ENCODE measurements at regions not wholly inside any gene's neighbourhood (a gene's known extent, or its start where the extent isn't known, plus 50 kb on each side); places are given as distances from the start of the nearest gene placed in this dataset.

GRCh38 chr14:48333221-48333920 lies 658.0 kb upstream of the MDGA2 start:
- Histone ChIP-seq H2AFZ (ENCODE audit: low read length) (no peak overlapping the region), H2BK5ac (ENCODE audit: insufficient read length, low read length) (no peak overlapping the region), H3K14ac (ENCODE audit: insufficient read depth, low read length) (no peak overlapping the region), H3K18ac (ENCODE audit: insufficient read length, low read depth, low read length) (no peak overlapping the region), H3K79me1 (ENCODE audit: insufficient read depth, low read depth, low read length, poor library complexity, severe bottlenecking) (no peaks in the 10 kb centered on the region), H4K8ac (replicated peaks; ENCODE audit: insufficient read length, low read depth, low read length) (no peak overlapping the region), H3K27me3 (ENCODE audit: insufficient read depth, low read length) (no peaks in the 10 kb centered on the region), H4K91ac (ENCODE audit: insufficient read length, low read depth, low read length) (no peak overlapping the region), H4K5ac (ENCODE audit: insufficient read length, low read depth, low read length) (no peak overlapping the region), H3K4me1 (ENCODE audit: insufficient read depth, low read length) (no peaks in the 10 kb centered on the region), H2AK5ac (ENCODE audit: insufficient read length, low read length) (no peak overlapping the region), H3K79me2 (ENCODE audit: insufficient read depth, low read length) (no peaks in the 10 kb centered on the region), H3T11ph (ENCODE audit: low read length) (no peak overlapping the region), H3K9me3 (ENCODE audit: control insufficient read depth, low read depth, low read length) (no peaks in the 10 kb centered on the region), H3K56ac (ENCODE audit: insufficient read length, low read depth, low read length) (no peak overlapping the region), H2BK15ac (ENCODE audit: low read depth, low read length) (no peak overlapping the region), H3K4ac (ENCODE audit: low read depth, low read length) (no peak overlapping the region), H4K20me1 (ENCODE audit: control insufficient read depth, insufficient read depth, insufficient read length) (no peaks in the 10 kb centered on the region), H3K4me2 (ENCODE audit: insufficient read depth, insufficient read length, low read length) (no peak overlapping the region), H3K23ac (ENCODE audit: insufficient read length, low read depth, low read length) (no peak overlapping the region), H3K9ac (ENCODE audit: extremely low read depth, insufficient read length, low read length) (no peak overlapping the region), H3K23me2 (ENCODE audit: insufficient read length, low read depth, low read length, poor library complexity, severe bottlenecking) (no peaks in the 10 kb centered on the region), H2BK12ac (ENCODE audit: insufficient read length, low read depth, low read length) (no peak overlapping the region), H2BK120ac (ENCODE audit: low read depth, low read length, poor library complexity, severe bottlenecking) (no peak overlapping the region), H2BK20ac (ENCODE audit: low read depth, low read length, poor library complexity, severe bottlenecking) (no peak overlapping the region), H3K27ac (ENCODE audit: insufficient read length, low read depth, low read length) (no peak overlapping the region)
- no CpG with 5 or more reads among the region's 2 CpGs for WGBS (ENCODE audit: extremely low coverage, insufficient read length, low lambda C conversion rate)
- no peak overlapping the region for H3K27ac Mint-ChIP-seq
- no peak for DNase-seq
- TF ChIP-seq, protein P1, sequence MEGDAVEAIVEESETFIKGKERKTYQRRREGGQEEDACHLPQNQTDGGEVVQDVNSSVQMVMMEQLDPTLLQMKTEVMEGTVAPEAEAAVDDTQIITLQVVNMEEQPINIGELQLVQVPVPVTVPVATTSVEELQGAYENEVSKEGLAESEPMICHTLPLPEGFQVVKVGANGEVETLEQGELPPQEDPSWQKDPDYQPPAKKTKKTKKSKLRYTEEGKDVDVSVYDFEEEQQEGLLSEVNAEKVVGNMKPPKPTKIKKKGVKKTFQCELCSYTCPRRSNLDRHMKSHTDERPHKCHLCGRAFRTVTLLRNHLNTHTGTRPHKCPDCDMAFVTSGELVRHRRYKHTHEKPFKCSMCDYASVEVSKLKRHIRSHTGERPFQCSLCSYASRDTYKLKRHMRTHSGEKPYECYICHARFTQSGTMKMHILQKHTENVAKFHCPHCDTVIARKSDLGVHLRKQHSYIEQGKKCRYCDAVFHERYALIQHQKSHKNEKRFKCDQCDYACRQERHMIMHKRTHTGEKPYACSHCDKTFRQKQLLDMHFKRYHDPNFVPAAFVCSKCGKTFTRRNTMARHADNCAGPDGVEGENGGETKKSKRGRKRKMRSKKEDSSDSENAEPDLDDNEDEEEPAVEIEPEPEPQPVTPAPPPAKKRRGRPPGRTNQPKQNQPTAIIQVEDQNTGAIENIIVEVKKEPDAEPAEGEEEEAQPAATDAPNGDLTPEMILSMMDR (conservative IDR thresholded peaks at IDR 0.05): no peak
- no peak overlapping the region for H3K4me3 Mint-ChIP-seq
- H3K9me3 Mint-ChIP-seq: peaks cover 0 to 2% of the 10 kb centered on the region in 2 experiments; a peak in 2 of 5 replicates
- no peaks in the 10 kb centered on the region for H3K36me3 Mint-ChIP-seq (ENCODE audit: insufficient read depth in 1 of 3, low read depth in 3 of 3)
- peaks cover 0 to 6% of the 10 kb centered on the region in 2 experiments; a peak in 2 of 4 replicates for H3K4me1 Mint-ChIP-seq
- H3K27me3 Mint-ChIP-seq (ENCODE audit: low read depth): no peaks in the 10 kb centered on the region

Data from H9 (cell line).